ENCODE measurements at regions not wholly inside any gene's neighbourhood (a gene's known extent, or its start where the extent isn't known, plus 50 kb on each side); places are given as distances from the start of the nearest gene placed in this dataset.

GRCh38 chr13:89883893-89884448, 1463.5 kb upstream of the MIR17HG start:
- TF ChIP-seq TAF1 (IDR thresholded peaks at IDR 0.05; ENCODE audit: borderline replicate concordance, low read depth, low read length) = no peak
- TF ChIP-seq POLR2AphosphoS5 (IDR thresholded peaks at IDR 0.05; ENCODE audit: low read depth, low read length) = no peak
- no peak for TF ChIP-seq POLR2A (IDR thresholded peaks at IDR 0.05; ENCODE audit: low read depth, low read length)
- no peak for FAIRE-seq
- DNase-seq (ENCODE audit: insufficient read length) = no peak

GRCh38 chr13:89890806-89891205, 1456.7 kb upstream of the MIR17HG start:
- TF ChIP-seq TAF1 (IDR thresholded peaks at IDR 0.05; ENCODE audit: borderline replicate concordance, low read depth, low read length) = no peak
- no peak for TF ChIP-seq POLR2A (IDR thresholded peaks at IDR 0.05; ENCODE audit: low read depth, low read length)
- no peak for TF ChIP-seq POLR2AphosphoS5 (IDR thresholded peaks at IDR 0.05; ENCODE audit: low read depth, low read length)
- DNase-seq (ENCODE audit: insufficient read length) (no peak), FAIRE-seq (no peak)

- no peak for TF ChIP-seq TAF1 (IDR thresholded peaks at IDR 0.05; ENCODE audit: borderline replicate concordance, low read depth, low read length)
- no peak for TF ChIP-seq POLR2A (IDR thresholded peaks at IDR 0.05; ENCODE audit: low read depth, low read length)
- no peak for TF ChIP-seq POLR2AphosphoS5 (IDR thresholded peaks at IDR 0.05; ENCODE audit: low read depth, low read length)
- DNase-seq (ENCODE audit: insufficient read length) = no peak
- FAIRE-seq = no peak
Observed at GRCh38 chr13:89891416-89891815, 1456.1 kb upstream of the MIR17HG start.

DNA sequence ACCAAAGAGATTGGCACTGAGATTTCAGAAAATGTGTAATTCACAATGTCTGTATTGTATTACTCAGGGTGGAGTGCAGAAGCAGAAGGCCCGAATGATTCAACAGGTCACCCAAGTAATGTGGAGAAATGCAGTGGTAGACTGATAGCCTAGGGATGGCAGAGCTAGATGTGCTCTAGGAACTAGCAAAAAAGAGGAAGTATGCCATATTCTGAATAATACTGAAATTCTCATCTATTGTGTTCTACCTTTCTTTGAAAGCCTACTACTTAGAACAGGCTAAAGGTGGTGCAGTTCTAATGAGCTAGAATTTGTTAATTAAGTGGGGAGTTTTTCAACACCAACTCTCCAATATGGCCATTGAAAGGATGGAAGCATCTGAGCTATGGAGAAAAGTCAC, 1449.8 kb upstream of the MIR17HG start:
- DNase-seq (ENCODE audit: insufficient read length) (no peak), FAIRE-seq (no peak)
- TF ChIP-seq TAF1 (IDR thresholded peaks at IDR 0.05; ENCODE audit: borderline replicate concordance, low read depth, low read length) = no peak
- TF ChIP-seq POLR2AphosphoS5 (IDR thresholded peaks at IDR 0.05; ENCODE audit: low read depth, low read length) = no peak
- no peak for TF ChIP-seq POLR2A (IDR thresholded peaks at IDR 0.05; ENCODE audit: low read depth, low read length)

GRCh38 chr13:89899302-89900103, 1448.0 kb upstream of the MIR17HG start:
- FAIRE-seq (no peak), DNase-seq (ENCODE audit: insufficient read length) (no peak)
- no peak for TF ChIP-seq TAF1 (IDR thresholded peaks at IDR 0.05; ENCODE audit: borderline replicate concordance, low read depth, low read length)
- no peak for TF ChIP-seq POLR2A (IDR thresholded peaks at IDR 0.05; ENCODE audit: low read depth, low read length)
- no peak for TF ChIP-seq POLR2AphosphoS5 (IDR thresholded peaks at IDR 0.05; ENCODE audit: low read depth, low read length)

- DNase-seq (ENCODE audit: insufficient read length) (no peak), FAIRE-seq (no peak)
- TF ChIP-seq POLR2A (IDR thresholded peaks at IDR 0.05; ENCODE audit: low read depth, low read length) (no peak), TAF1 (IDR thresholded peaks at IDR 0.05; ENCODE audit: borderline replicate concordance, low read depth, low read length) (no peak), POLR2AphosphoS5 (IDR thresholded peaks at IDR 0.05; ENCODE audit: low read depth, low read length) (no peak)
Observed at GRCh38 chr13:89900104-89900765, 1447.3 kb upstream of the MIR17HG start.

- DNase-seq (ENCODE audit: insufficient read length) (no peak), FAIRE-seq (no peak)
- TF ChIP-seq POLR2AphosphoS5 (IDR thresholded peaks at IDR 0.05; ENCODE audit: low read depth, low read length) = no peak
- no peak for TF ChIP-seq TAF1 (IDR thresholded peaks at IDR 0.05; ENCODE audit: borderline replicate concordance, low read depth, low read length)
- TF ChIP-seq POLR2A (IDR thresholded peaks at IDR 0.05; ENCODE audit: low read depth, low read length) = no peak
Observed at GRCh38 chr13:89902223-89902622, 1445.3 kb upstream of the MIR17HG start.

DNA sequence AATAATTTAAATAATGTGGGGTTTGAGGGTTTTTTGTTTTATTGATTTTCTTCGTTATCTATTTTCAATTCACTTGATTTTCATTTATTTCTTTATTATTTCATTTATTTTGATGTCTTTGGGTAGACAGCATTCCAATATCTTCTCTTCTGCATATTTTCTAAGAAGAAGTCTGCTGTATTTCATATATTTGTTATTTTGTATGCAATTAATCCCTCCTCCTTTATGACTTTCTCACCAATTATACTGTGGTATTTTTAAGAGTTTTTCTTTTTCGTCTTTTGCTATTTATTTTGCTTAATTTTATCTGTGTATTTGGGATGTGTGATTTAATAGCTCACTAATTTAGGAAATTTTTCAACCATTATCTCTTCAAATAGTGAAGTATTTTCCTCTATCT, 1444.4 kb upstream of the MIR17HG start:
- DNase-seq (ENCODE audit: insufficient read length) (no peak), FAIRE-seq (no peak)
- no peak for TF ChIP-seq POLR2AphosphoS5 (IDR thresholded peaks at IDR 0.05; ENCODE audit: low read depth, low read length)
- TF ChIP-seq POLR2A (IDR thresholded peaks at IDR 0.05; ENCODE audit: low read depth, low read length) = no peak
- TF ChIP-seq TAF1 (IDR thresholded peaks at IDR 0.05; ENCODE audit: borderline replicate concordance, low read depth, low read length) = no peak

DNA sequence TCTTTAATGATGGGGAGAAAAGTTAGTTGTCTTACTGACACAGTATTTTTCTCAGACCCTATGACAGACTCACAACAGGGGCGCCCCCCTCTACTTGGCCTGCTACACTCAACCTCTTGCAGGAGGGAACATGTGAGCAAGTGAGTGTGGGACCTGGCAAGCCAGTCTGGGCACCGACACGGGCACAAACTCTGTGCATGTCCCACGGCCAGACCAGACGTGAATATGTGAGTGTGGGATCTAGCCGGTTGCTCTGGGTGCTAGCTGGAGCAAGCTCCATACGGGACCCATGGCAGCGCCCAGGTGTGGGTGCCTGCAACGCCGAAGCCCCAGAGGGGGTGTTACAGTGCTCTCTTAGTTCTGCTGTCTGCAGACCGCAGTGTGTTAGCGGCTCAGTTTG, 1437.3 kb upstream of the MIR17HG start:
- no peak for DNase-seq (ENCODE audit: insufficient read length)
- no peak for FAIRE-seq
- TF ChIP-seq POLR2AphosphoS5 (IDR thresholded peaks at IDR 0.05; ENCODE audit: low read depth, low read length) = no peak
- no peak for TF ChIP-seq POLR2A (IDR thresholded peaks at IDR 0.05; ENCODE audit: low read depth, low read length)
- TF ChIP-seq TAF1 (IDR thresholded peaks at IDR 0.05; ENCODE audit: borderline replicate concordance, low read depth, low read length) = no peak

DNA sequence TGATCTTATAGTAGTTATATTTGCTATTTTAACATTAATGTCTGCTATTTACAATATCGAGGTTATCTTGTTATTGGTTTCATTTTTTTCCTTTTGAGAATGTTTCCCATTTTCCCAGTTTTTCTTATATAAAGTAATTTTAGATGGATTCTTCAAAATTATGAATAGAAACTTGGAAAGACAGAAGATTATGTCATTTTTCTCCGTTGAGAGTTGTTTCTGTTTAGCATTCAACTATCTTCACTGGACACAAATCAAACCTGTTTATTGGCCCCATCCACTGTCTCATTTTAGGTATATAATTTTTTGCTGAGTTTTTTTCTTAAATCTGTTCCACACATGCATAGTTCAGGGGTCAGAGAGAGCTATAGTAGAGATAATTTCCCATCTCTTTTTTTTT, 1430.9 kb upstream of the MIR17HG start:
- DNase-seq (ENCODE audit: insufficient read length) = no peak
- FAIRE-seq = no peak
- TF ChIP-seq POLR2A (IDR thresholded peaks at IDR 0.05; ENCODE audit: low read depth, low read length) (no peak), TAF1 (IDR thresholded peaks at IDR 0.05; ENCODE audit: borderline replicate concordance, low read depth, low read length) (no peak), POLR2AphosphoS5 (IDR thresholded peaks at IDR 0.05; ENCODE audit: low read depth, low read length) (no peak)

DNA sequence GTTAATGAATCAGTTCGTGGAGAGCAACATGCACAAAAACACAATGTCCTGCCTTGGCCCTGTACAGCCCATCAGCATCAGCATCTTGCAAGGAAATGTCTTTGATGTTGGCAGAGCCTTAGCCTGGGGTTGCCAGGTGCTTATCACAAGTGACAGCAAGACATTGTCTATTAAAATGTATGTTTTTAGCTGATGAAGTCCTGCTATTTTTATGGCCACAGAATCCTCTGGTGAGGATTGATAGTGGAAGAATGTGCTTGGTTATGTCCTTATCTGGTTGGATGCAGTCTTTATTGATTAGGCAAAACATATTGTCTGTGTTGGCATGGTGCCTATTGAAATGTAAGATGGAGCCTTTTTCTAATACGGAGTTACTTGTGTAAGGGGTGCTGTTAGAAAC, 1427.0 kb upstream of the MIR17HG start:
- TF ChIP-seq TAF1 (IDR thresholded peaks at IDR 0.05; ENCODE audit: borderline replicate concordance, low read depth, low read length) (no peak), POLR2AphosphoS5 (IDR thresholded peaks at IDR 0.05; ENCODE audit: low read depth, low read length) (no peak), POLR2A (IDR thresholded peaks at IDR 0.05; ENCODE audit: low read depth, low read length) (no peak)
- DNase-seq (ENCODE audit: insufficient read length) = no peak
- FAIRE-seq = no peak

Measured in GM12892 (cell line).